ENCODE measurements at regions not wholly inside any gene's neighbourhood (a gene's known extent, or its start where the extent isn't known, plus 50 kb on each side); places are given as distances from the start of the nearest gene placed in this dataset.

GRCh38 chrX:9241427-9241826, 207.5 kb upstream of the FAM9B start:
- TF ChIP-seq SIN3A (IDR thresholded peaks at IDR 0.05; ENCODE audit: borderline replicate concordance, insufficient read depth, low read length): no peak
- no peak for TF ChIP-seq TAF1 (IDR thresholded peaks at IDR 0.05; ENCODE audit: borderline replicate concordance, insufficient read depth, low read length)
- no peak for TF ChIP-seq POLR2AphosphoS5 (IDR thresholded peaks at IDR 0.05; ENCODE audit: low read depth, low read length)
- no peak for TF ChIP-seq FOXP2 (optimal IDR thresholded peaks at IDR 0.05; ENCODE audit: borderline replicate concordance, extremely low read depth, extremely low read length, insufficient read depth)
